ENCODE measurements at regions not wholly inside any gene's neighbourhood (a gene's known extent, or its start where the extent isn't known, plus 50 kb on each side); places are given as distances from the start of the nearest gene placed in this dataset.

GRCh38 chr20:24283186-24283585 is 186.2 kb upstream of the SYNDIG1 start:
- DNase-seq (ENCODE audit: low read depth, low spot score) = no peak
- in situ Hi-C loops (cut with HindIII; ENCODE audit: low sequenced_read_pairs) = no loop called here
- no peak for TF ChIP-seq CTCF (IDR thresholded peaks at IDR 0.05; ENCODE audit: low read depth, low read length)
- no peak overlapping the region for H3K4me3 ChIP-seq (ENCODE audit: low read depth, low read length)

DNA sequence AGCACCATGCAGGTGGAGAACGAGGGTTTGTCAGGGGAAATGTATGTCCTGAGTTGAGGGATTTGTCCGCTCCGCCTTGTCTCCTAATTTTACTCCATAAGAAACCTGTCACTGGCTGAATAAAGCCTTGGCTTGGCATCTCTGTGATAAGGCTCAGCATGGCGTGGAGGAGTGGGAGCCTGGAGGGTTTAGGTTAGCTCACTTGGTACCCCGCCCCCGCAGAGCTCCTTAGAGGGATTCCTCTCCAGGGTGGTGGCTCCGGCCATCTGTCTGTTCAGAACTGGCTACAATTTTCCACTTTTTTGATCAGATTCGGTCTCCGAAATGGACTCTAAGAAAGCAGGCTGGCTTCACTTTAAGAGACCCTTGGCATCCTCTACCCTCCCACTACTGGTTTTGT is 192.2 kb upstream of the SYNDIG1 start:
- H3K4me3 ChIP-seq (ENCODE audit: low read depth, low read length) = no peak overlapping the region
- no peak for TF ChIP-seq CTCF (IDR thresholded peaks at IDR 0.05; ENCODE audit: low read depth, low read length)
- no peak for DNase-seq (ENCODE audit: low read depth, low spot score)
- in situ Hi-C loops (cut with HindIII; ENCODE audit: low sequenced_read_pairs) = no loop called here

DNA sequence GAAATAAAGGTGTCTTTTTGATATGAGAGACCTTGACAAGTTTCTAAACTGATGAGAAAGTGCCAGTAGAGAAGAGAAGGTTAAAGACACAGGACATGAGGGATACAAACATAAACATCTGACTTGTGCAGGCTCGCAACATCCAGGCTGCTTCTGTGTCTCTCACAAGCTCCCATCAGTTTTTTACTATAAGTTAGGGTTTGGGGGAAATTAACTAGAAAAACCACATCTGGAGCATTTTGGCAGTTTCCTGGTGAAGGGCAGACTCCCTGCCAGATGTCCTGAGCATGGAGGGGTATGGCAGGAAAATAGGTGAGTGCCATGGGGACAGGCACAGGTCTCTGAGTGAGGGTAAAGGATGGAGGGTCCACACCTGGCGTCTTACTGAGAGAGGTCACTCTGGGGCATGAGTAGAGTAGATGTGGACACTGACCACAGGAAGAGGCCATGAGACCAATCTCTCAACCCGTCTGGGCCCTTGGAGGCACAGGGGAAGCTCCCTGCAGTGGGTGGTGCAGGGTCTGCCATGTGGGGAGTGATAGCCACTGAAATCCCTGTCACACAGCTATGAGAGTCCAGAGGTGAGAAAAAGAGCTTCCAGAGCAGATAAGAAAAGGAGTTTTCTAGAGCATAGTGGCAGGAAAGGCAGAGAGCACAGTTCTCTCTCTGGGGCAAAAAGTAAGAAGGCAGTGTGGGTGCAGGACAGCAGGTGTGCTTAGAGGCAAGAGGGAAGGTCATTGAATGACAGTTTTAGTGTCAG is 193.3 kb upstream of the SYNDIG1 start:
- in situ Hi-C loops (cut with HindIII; ENCODE audit: low sequenced_read_pairs) = no loop called here
- TF ChIP-seq CTCF (IDR thresholded peaks at IDR 0.05; ENCODE audit: low read depth, low read length) = no peak
- H3K4me3 ChIP-seq (ENCODE audit: low read depth, low read length) = no peak overlapping the region
- DNase-seq (ENCODE audit: low read depth, low spot score) = no peak

DNA sequence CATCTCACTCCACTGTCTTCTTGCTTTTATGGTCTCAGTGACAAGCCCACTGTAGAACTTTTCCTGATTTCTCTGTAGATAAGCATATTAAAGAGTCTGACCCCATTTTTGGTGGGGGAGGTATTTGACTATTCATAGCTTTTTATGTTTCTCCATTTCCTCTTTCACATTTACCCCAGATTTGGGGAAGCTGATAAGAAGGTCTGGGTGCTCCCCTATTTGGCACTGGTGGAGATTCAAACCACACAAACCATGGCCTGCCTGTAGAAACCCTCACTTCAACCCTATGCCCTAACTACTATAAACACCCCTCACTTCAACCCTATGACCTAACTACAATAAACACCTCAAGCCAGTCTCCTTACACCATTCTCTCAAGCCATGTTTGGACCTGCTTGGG is 196.2 kb upstream of the SYNDIG1 start:
- no peak for TF ChIP-seq CTCF (IDR thresholded peaks at IDR 0.05; ENCODE audit: low read depth, low read length)
- DNase-seq (ENCODE audit: low read depth, low spot score) = no peak
- H3K4me3 ChIP-seq (ENCODE audit: low read depth, low read length) = no peak overlapping the region
- in situ Hi-C loops (cut with HindIII; ENCODE audit: low sequenced_read_pairs) = no loop called here

DNA sequence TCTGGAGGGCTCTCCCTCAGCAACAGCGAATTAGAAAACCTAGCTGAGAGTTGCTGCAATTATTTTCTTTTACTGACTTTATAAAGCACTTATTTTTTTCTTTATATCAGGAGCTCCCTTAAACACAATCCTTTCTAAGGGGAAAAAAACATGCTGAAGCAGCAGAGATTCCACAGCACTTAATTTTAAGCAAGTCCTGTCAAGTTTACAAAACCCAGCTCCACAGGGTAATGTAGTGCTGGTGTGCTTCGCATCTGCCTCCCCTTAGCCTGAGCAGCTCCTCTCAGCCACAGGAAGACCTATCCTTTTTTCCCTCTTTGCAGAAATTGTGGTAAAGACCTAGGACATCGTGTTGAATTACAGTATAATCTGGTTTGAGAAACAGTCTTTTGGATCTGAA is 208.1 kb upstream of the SYNDIG1 start:
- DNase-seq (ENCODE audit: low read depth, low spot score) = no peak
- no peak overlapping the region for H3K4me3 ChIP-seq (ENCODE audit: low read depth, low read length)
- no peak for TF ChIP-seq CTCF (IDR thresholded peaks at IDR 0.05; ENCODE audit: low read depth, low read length)
- in situ Hi-C loops (cut with HindIII; ENCODE audit: low sequenced_read_pairs) = no loop called here

DNA sequence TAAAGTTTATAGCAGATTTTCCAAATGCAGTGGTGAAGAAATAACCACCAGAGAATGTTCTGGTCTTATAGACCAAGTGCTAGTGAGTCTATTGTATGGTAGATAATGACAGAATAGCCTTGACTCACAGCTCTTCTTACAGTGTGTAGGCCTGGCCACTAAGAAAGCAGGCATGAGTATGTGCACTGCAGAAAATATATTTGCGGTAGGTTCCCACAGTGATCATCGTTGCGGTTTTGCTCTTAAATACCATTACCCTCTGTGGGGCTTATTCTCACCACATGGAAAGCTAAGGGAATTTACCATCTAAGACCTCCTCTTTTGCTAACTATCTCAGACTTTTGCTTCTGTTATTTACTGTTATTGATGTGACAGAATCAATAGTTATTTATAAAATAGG is 212.3 kb upstream of the SYNDIG1 start:
- no peak overlapping the region for H3K4me3 ChIP-seq (ENCODE audit: low read depth, low read length)
- no peak for TF ChIP-seq CTCF (IDR thresholded peaks at IDR 0.05; ENCODE audit: low read depth, low read length)
- in situ Hi-C loops (cut with HindIII; ENCODE audit: low sequenced_read_pairs) = no loop called here
- no peak for DNase-seq (ENCODE audit: low read depth, low spot score)
